ENCODE measurements at regions not wholly inside any gene's neighbourhood (a gene's known extent, or its start where the extent isn't known, plus 50 kb on each side); places are given as distances from the start of the nearest gene placed in this dataset.
"Not testable (repeated sequence)": the region's sequence is repeated elsewhere in the genome, so short reads cannot be mapped to it uniquely, and the experiment has no call there.

DNA sequence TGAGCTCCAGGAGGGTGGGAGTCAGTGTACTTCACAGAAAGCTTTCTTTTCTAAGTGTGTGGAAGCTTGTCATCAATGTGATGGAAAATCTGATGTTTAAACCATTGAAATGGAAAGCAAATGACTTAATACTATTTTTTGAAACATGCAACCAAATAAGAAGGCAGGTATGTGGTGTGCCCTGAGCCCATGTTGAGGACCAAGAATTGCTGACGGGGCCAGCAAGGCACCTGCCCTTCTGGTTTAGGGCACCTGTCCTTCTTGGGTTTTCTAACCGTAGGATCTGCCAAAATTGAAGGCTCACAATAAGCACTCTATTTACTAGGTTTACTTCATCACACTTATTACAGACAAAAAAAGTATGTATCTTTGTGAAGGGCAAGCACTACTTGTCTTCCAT lies 537.7 kb downstream of the SOCS6 start:
- TF ChIP-seq, protein P1, sequence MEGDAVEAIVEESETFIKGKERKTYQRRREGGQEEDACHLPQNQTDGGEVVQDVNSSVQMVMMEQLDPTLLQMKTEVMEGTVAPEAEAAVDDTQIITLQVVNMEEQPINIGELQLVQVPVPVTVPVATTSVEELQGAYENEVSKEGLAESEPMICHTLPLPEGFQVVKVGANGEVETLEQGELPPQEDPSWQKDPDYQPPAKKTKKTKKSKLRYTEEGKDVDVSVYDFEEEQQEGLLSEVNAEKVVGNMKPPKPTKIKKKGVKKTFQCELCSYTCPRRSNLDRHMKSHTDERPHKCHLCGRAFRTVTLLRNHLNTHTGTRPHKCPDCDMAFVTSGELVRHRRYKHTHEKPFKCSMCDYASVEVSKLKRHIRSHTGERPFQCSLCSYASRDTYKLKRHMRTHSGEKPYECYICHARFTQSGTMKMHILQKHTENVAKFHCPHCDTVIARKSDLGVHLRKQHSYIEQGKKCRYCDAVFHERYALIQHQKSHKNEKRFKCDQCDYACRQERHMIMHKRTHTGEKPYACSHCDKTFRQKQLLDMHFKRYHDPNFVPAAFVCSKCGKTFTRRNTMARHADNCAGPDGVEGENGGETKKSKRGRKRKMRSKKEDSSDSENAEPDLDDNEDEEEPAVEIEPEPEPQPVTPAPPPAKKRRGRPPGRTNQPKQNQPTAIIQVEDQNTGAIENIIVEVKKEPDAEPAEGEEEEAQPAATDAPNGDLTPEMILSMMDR (IDR thresholded peaks at IDR 0.05; ENCODE audit: partially characterized antibody, unreplicated experiment) = no peak
- DNase-seq = no peak
- H3K4me1 Mint-ChIP-seq (ENCODE audit: low read depth, unreplicated experiment) = peaks cover 8% of the 10 kb centered on the region
- no peak overlapping the region for H3K27ac Mint-ChIP-seq (ENCODE audit: unreplicated experiment)
- no peaks in the 10 kb centered on the region for H3K36me3 Mint-ChIP-seq (ENCODE audit: unreplicated experiment)
- no peaks in the 10 kb centered on the region for H3K27me3 Mint-ChIP-seq (ENCODE audit: unreplicated experiment)
- H3K4me3 Mint-ChIP-seq (ENCODE audit: unreplicated experiment) = no peak overlapping the region
- no peaks in the 10 kb centered on the region for H3K9me3 Mint-ChIP-seq (ENCODE audit: unreplicated experiment)

GRCh38 chr18:70822691-70823090 lies 533.8 kb downstream of the SOCS6 start:
- Mint-ChIP-seq H3K4me1 (ENCODE audit: low read depth, unreplicated experiment) (peaks cover 16% of the 10 kb centered on the region), H3K36me3 (ENCODE audit: unreplicated experiment) (no peaks in the 10 kb centered on the region), H3K27ac (ENCODE audit: unreplicated experiment) (no peak overlapping the region), H3K27me3 (ENCODE audit: unreplicated experiment) (no peaks in the 10 kb centered on the region), H3K4me3 (ENCODE audit: unreplicated experiment) (no peak overlapping the region), H3K9me3 (ENCODE audit: unreplicated experiment) (no peaks in the 10 kb centered on the region)
- DNase-seq = no peak
- TF ChIP-seq, protein P1 (IDR thresholded peaks at IDR 0.05; ENCODE audit: partially characterized antibody, unreplicated experiment) = no peak

DNA sequence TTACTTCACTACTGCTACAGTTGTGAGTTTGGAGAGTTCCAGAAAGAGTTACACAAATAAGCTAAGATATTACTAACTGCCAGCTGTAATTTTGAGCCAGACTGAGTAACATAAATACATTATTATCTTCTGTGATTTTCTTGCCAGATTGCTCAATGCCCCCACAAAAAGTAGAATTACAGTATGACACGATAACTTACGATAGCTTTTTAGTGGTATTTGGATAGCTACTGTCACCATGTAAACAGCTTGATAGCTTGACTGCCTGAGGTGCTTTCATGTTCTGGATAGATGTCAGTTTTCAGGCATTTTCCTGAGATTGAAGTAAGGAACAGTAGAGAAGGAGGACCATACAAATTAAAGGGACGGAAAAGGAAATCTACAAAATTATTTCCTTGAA lies 533.3 kb downstream of the SOCS6 start:
- TF ChIP-seq, protein P1 (IDR thresholded peaks at IDR 0.05; ENCODE audit: partially characterized antibody, unreplicated experiment) = no peak

DNA sequence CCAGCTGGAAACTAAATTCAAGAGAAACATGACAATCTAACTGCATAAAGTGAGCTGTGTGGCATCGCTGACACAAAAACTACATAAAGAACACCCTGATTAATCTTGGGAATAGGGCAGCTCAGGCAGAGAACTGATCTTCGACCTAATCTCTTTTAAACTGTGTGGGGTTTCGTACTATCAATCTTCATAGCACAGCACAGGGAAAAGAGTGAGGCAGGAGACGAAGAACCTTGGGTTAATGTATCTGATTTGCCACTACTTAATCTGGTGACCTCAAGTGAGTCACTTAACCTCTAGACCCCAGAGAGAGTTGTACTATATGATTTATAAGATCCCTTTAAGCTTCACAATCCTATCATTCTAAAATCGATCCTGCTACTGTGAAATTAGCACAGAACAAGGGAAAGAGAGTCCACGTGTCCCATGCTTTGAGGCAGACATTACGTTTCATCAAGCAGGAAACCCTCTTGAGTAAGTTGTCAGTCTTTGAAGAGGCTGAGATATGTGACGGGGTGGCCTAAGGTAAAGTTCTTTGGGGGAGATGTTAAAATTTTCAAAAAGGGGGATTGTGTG lies 519.7 kb downstream of the SOCS6 start:
- Mint-ChIP-seq H3K27ac (ENCODE audit: unreplicated experiment) (peak overlapping the region; percentile 23), H3K4me3 (ENCODE audit: unreplicated experiment) (peak overlapping the region; percentile 12), H3K4me1 (ENCODE audit: low read depth, unreplicated experiment) (peaks cover 14% of the 10 kb centered on the region), H3K9me3 (ENCODE audit: unreplicated experiment) (no peaks in the 10 kb centered on the region), H3K27me3 (ENCODE audit: unreplicated experiment) (peaks cover 4% of the 10 kb centered on the region), H3K36me3 (ENCODE audit: unreplicated experiment) (no peaks in the 10 kb centered on the region)
- no peak for DNase-seq
- TF ChIP-seq, protein P1 (IDR thresholded peaks at IDR 0.05; ENCODE audit: partially characterized antibody, unreplicated experiment) = no peak

More for the DNA sequence above, 533.3 kb downstream of the SOCS6 start:
- no peak for DNase-seq
- Mint-ChIP-seq H3K9me3 (ENCODE audit: unreplicated experiment) (no peaks in the 10 kb centered on the region), H3K27me3 (ENCODE audit: unreplicated experiment) (no peaks in the 10 kb centered on the region), H3K27ac (ENCODE audit: unreplicated experiment) (no peak overlapping the region), H3K4me1 (ENCODE audit: low read depth, unreplicated experiment) (peaks cover 13% of the 10 kb centered on the region), H3K4me3 (ENCODE audit: unreplicated experiment) (no peak overlapping the region), H3K36me3 (ENCODE audit: unreplicated experiment) (no peaks in the 10 kb centered on the region)

- no peaks in the 10 kb centered on the region for H3K36me3 Mint-ChIP-seq (ENCODE audit: unreplicated experiment)
- H3K27ac Mint-ChIP-seq (ENCODE audit: unreplicated experiment) = no peak overlapping the region
- no peaks in the 10 kb centered on the region for H3K4me1 Mint-ChIP-seq (ENCODE audit: low read depth, unreplicated experiment)
- no peaks in the 10 kb centered on the region for H3K9me3 Mint-ChIP-seq (ENCODE audit: unreplicated experiment)
- H3K27me3 Mint-ChIP-seq (ENCODE audit: unreplicated experiment) = no peaks in the 10 kb centered on the region
- TF ChIP-seq, protein P1 (IDR thresholded peaks at IDR 0.05; ENCODE audit: partially characterized antibody, unreplicated experiment) = peak; percentile 79
- H3K4me3 Mint-ChIP-seq (ENCODE audit: unreplicated experiment) = no peak overlapping the region
- DNase-seq = peak; percentile 72
These were observed 493.1 kb downstream of the SOCS6 start for GRCh38 chr18:70781860-70782453.

DNA sequence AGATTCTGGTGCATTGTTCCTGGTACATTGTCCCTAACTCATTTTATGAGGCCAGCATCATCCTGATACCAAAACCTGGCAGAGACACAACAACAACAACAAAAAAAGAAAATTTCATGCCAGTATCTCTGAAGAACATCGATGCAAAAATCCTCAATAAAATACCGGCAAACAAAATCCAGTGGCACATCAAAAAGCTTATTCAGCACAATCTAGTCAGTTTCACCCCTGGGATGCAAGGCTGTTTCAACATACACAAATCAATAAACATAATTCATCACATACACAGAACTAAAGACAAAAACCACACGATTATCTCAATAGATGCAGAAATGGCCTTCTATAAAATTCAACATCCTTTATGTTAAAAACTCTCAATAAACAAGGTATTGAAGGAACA lies 477.4 kb downstream of the SOCS6 start:
- not testable (repeated sequence) for DNase-seq; H3K4me3 Mint-ChIP-seq (ENCODE audit: unreplicated experiment); H3K27ac Mint-ChIP-seq (ENCODE audit: unreplicated experiment); H3K36me3 Mint-ChIP-seq (ENCODE audit: unreplicated experiment); H3K9me3 Mint-ChIP-seq (ENCODE audit: unreplicated experiment); H3K27me3 Mint-ChIP-seq (ENCODE audit: unreplicated experiment); H3K4me1 Mint-ChIP-seq (ENCODE audit: low read depth, unreplicated experiment)
